K562 (cell line): ENCODE measurements at regions not wholly inside any gene's neighbourhood (a gene's known extent, or its start where the extent isn't known, plus 50 kb on each side); places are given as distances from the start of the nearest gene placed in this dataset.

Experiments
- ATAC-seq: fragments of 200-7000 bp; cut with Tn5 transposase; 3 replicates; pipeline ENCODE4 v1.9.1; 2020; ENCODE audit warnings: moderate library complexity
- BruUV-seq: library from RNA; stranded (reverse); fragments of 400-500 nt; replicated peaks from 2 replicates; lab custom pipeline; 2021; lab: Mats Ljungman, UMichigan
- CTCF ChIA-PET: fragments of 300-600 bp; formaldehyde crosslinking; extraction: SDS; loops from one replicate; lab custom pipeline; 2021; ENCODE audit warnings: low intra/inter-chr PET ratio; lab: Yijun Ruan, JAX
- POLR2A ChIA-PET: fragments of 300-600, 350-650 bp; sonication (Branson Sonifier 250); formaldehyde crosslinking; extraction: SDS; loops from one replicate; lab custom pipeline; 2021; ENCODE audit warnings: antibody characterized with exemption, inconsistent platforms; lab: Yijun Ruan, JAX
- DNase-seq, 4 experiments: peaks; one replicate each; pipeline versions ENCODE4 v3.0.0 to v3.0.0-alpha.2; 2011 to 2018; ENCODE audit warnings: low spot score in 3 of 4, mixed read lengths in 3 of 4; ENCODE audit errors: extremely low read depth in 1 of 4
- FAIRE-seq: peaks from 2 replicates; lab custom pipeline; 2011; peaks lifted over from hg19 to GRCh38; lab: Jason Lieb, UNC
- H2AFZ ChIP-seq: 2 replicates; pipeline ENCODE4 v1.6.0; 2011; ENCODE audit warnings: low read depth, low read length, control low read depth, inconsistent platforms
- H3K27ac ChIP-seq: fragments of 200-600 bp; 3 replicates; pipeline ENCODE4 v1.8.0; 2011; ENCODE audit warnings: low read depth, mild to moderate bottlenecking, control low read depth, inconsistent platforms, low read length, moderate library complexity, mixed read lengths; ENCODE audit errors: extremely low read depth
- H3K27me3 ChIP-seq, 2 experiments: fragments of 300-600 bp in 1 of 2; 2 replicates in 1 of 2; 3 replicates in 1 of 2; pipeline versions ENCODE4 v1.6.0 to v1.8.0; 2011; ENCODE audit warnings: inconsistent platforms in 2 of 2, low read length in 2 of 2, mild to moderate bottlenecking in 1 of 2, mixed read lengths in 1 of 2, moderate library complexity in 1 of 2; ENCODE audit not compliant: control insufficient read depth in 2 of 2, insufficient read depth in 2 of 2
- H3K36me3 ChIP-seq: fragments of 300-600 bp; 3 replicates; pipeline ENCODE4 v1.8.0; 2011; ENCODE audit warnings: mild to moderate bottlenecking, low read length, inconsistent platforms; ENCODE audit not compliant: control insufficient read depth, insufficient read depth
- H3K4me1 ChIP-seq, 2 experiments: fragments of 200-600 bp in 1 of 2; replicated peaks in 1 of 2; 2 replicates in 1 of 2; 3 replicates in 1 of 2; pipeline versions ENCODE4 v1.5.1 to v1.8.0; 2011; ENCODE audit warnings: inconsistent platforms in 2 of 2, low read length in 2 of 2, mild to moderate bottlenecking in 1 of 2, mixed read lengths in 1 of 2, moderate library complexity in 1 of 2; ENCODE audit not compliant: control insufficient read depth in 2 of 2, insufficient read depth in 2 of 2
- H3K4me2 ChIP-seq: 2 replicates; pipeline ENCODE4 v1.6.1; 2011; ENCODE audit warnings: low read length, control low read depth, inconsistent platforms, mixed read lengths; ENCODE audit not compliant: insufficient read depth
- H3K4me3 ChIP-seq: fragments of 200-600 bp; sonication (generic), shearing (Covaris generic); 2 replicates; pipeline ENCODE4 v1.5.1; 2016; ENCODE audit warnings: control low read depth, inconsistent platforms
- H3K79me2 ChIP-seq: fragments of 200-600 bp; 3 replicates; pipeline ENCODE4 v1.8.0; 2011; ENCODE audit warnings: low read length, inconsistent platforms; ENCODE audit not compliant: control insufficient read depth, insufficient read depth
- H3K9ac ChIP-seq, 2 experiments: 2 replicates each; pipeline versions ENCODE4 v1.6.0 to v1.6.1; 2011; ENCODE audit warnings: low read depth in 2 of 2, low read length in 2 of 2, control low read depth in 1 of 2, inconsistent platforms in 1 of 2, mild to moderate bottlenecking in 1 of 2, mixed read lengths in 1 of 2; ENCODE audit not compliant: insufficient read depth in 1 of 2
- H3K9me1 ChIP-seq: one replicate; pipeline ENCODE4 v1.6.0; 2011; ENCODE audit warnings: inconsistent platforms, mild to moderate bottlenecking, low read length, moderate library complexity; ENCODE audit not compliant: control insufficient read depth, insufficient read depth
- H3K9me3 ChIP-seq: replicated peaks from 2 replicates; pipeline ENCODE4 v1.5.1; 2011; ENCODE audit warnings: low read depth, low read length, inconsistent platforms; ENCODE audit not compliant: control insufficient read depth, insufficient read depth
- H4K20me1 ChIP-seq: replicated peaks from 2 replicates; pipeline ENCODE4 v1.6.1; 2011; ENCODE audit warnings: low read length, inconsistent platforms, mixed read lengths; ENCODE audit not compliant: control insufficient read depth, insufficient read depth
- FIP1L1 ChIP-seq: fragments of 200-400 bp; formaldehyde crosslinking; IDR thresholded peaks from 2 replicates; pipeline ENCODE4 v1.6.1; 2018; ENCODE audit warnings: mild to moderate bottlenecking, low read depth, low read length; ENCODE audit not compliant: poor library complexity, severe bottlenecking
- FOSL1 ChIP-seq: fragments of 200-800 bp; sonication (Bioruptor generic); conservative IDR thresholded peaks from 2 replicates; pipeline ENCODE4 v1.6.1; 2016; ENCODE audit warnings: missing genetic modification characterization, missing compliant biosample characterization
- KLF1 ChIP-seq: fragments of 450-650 bp; IDR thresholded peaks from 2 replicates; pipeline ENCODE4 v1.6.1; 2016; ENCODE audit warnings: missing genetic modification characterization, missing compliant biosample characterization
- RBFOX2 ChIP-seq: fragments of 200-400 bp; formaldehyde crosslinking; IDR thresholded peaks from 2 replicates; pipeline ENCODE4 v1.6.1; 2017; ENCODE audit warnings: low read depth, mild to moderate bottlenecking, low read length, moderate library complexity
- THRAP3 ChIP-seq: fragments of 450-650 bp; IDR thresholded peaks from 2 replicates; pipeline ENCODE4 v1.6.1; 2016; ENCODE audit warnings: mild to moderate bottlenecking, inconsistent platforms, borderline replicate concordance
- ZNF282 ChIP-seq: sonication (generic); formaldehyde crosslinking; IDR thresholded peaks from 2 replicates; pipeline ENCODE4 v1.8.1; 2023; ENCODE audit warnings: missing genetic modification reagents
- ZNF347 ChIP-seq: fragments of 450-650 bp; formaldehyde crosslinking; IDR thresholded peaks from 2 replicates; pipeline ENCODE4 v1.4.0; 2020; ENCODE audit warnings: low read depth, mild to moderate bottlenecking, moderate library complexity
- WGBS: fragments of 100-300 bp; shearing (Covaris generic); methylation state at CpG from one replicate; pipeline ENCODE4 v1.1.6; 2016; ENCODE audit warnings: low coverage, mixed read lengths; ENCODE audit not compliant: insufficient coverage; ENCODE audit errors: missing lambda C conversion rate; 5-methylcytosine and 5-hydroxymethylcytosine counted together
- in situ Hi-C: fragments of 300-500 bp; cut with MboI; formaldehyde crosslinking; loops from 4 replicates; pipeline ENCODE4 v1.15.0; 2018; ENCODE audit warnings: inconsistent platforms, mixed read lengths
- intact Hi-C: fragments of 100-400 bp; cut with micrococcal nuclease; formaldehyde crosslinking; loops from 2 replicates; pipeline ENCODE4 v1.14.2; 2022
- TF ChIP-seq, protein P1 (sequence below): fragments of 450-650 bp; formaldehyde crosslinking; IDR thresholded peaks from 2 replicates; pipeline ENCODE4 v1.4.0; 2020; ENCODE audit warnings: mild to moderate bottlenecking

DNA sequence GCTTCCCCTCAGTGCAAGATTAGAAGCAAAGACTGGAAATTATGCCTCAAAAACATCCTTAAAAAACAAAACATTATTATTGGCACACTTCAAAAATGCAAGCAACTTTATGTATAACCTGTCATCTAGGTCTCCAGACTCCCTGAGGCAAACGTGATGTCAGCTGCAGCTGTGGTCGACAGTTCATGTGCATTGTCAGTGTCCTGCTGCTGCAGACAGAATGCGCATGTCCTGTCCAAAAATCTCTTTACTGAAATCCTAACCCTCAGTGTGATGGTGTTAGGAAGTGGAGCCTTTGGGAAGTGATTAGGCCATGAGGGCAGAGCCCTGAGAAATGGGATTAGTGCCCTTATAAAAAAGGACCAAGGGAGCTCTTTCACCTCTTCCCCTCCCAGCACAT lies 126.9 kb downstream of the CYRIA start (continued):
- TF ChIP-seq, protein P1, sequence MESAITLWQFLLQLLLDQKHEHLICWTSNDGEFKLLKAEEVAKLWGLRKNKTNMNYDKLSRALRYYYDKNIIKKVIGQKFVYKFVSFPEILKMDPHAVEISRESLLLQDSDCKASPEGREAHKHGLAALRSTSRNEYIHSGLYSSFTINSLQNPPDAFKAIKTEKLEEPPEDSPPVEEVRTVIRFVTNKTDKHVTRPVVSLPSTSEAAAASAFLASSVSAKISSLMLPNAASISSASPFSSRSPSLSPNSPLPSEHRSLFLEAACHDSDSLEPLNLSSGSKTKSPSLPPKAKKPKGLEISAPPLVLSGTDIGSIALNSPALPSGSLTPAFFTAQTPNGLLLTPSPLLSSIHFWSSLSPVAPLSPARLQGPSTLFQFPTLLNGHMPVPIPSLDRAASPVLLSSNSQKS (CRISPR knock-in tag) = no peak
- TF ChIP-seq KLF1 (tag) (no peak), RBFOX2 (no peak), FIP1L1 (no peak), ZNF282 (CRISPR knock-in tag) (no peak), THRAP3 (no peak)

DNA sequence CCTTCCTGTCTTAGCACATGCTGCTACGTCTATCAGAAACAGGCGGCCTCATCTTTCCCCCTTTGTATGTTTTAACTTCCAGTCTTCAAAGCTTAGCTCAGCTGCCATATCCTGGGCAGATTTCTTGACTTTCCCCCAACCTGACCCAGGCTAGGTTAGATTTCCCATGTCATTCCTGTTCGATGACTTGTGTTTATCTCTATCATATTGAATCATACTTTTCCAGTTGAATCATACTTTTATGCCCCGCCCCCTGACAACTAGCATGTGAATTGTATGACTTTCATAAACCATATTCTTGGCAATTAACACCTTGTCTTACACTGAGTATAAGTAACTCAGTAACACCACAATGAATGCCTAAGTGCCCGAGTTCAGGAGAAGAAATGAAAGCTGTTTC lies 128.3 kb downstream of the CYRIA start:
- Histone ChIP-seq H3K4me1 (no peaks in the 10 kb centered on the region), H3K27ac (no peak overlapping the region), H3K9me1 (no peaks in the 10 kb centered on the region), H3K79me2 (no peaks in the 10 kb centered on the region), H3K4me2 (no peak overlapping the region), H3K36me3 (no peaks in the 10 kb centered on the region), H3K9ac (no peak overlapping the region), H3K4me3 (no peak overlapping the region), H2AFZ (no peak overlapping the region), H3K9me3 (no peaks in the 10 kb centered on the region), H3K27me3 (no peaks in the 10 kb centered on the region), H4K20me1 (no peaks in the 10 kb centered on the region)
- TF ChIP-seq ZNF347 (CRISPR knock-in tag) = no peak
- 0 out of 2 replicates have a peak, but pooled peaks have one; percentile 25 for TF ChIP-seq FOSL1 (tag)
- POLR2A ChIA-PET = no interaction called here
- FAIRE-seq (no peak), ATAC-seq (no peak), DNase-seq (no peak)
- BruUV-seq = no TSS peak
- CTCF ChIA-PET = no interaction called here
- in situ Hi-C loops (no loop called here), intact Hi-C loops (no loop called here)
- 0% methylated on average over 5 of the region's 5 CpGs for WGBS
